ENCODE measurements at regions not wholly inside any gene's neighbourhood (a gene's known extent, or its start where the extent isn't known, plus 50 kb on each side); places are given as distances from the start of the nearest gene placed in this dataset.
A peak's percentile ranks its signal among the peaks of the same experiment; 100 is the strongest.

- DNase-seq (ENCODE audit: low spot score): no peak
These were observed 75.7 kb upstream of the F3 start for GRCh38 chr1:94617134-94617805.

GRCh38 chr1:94616506-94616905 is 74.9 kb upstream of the F3 start:
- DNase-seq (ENCODE audit: low spot score): no peak

- DNase-seq (ENCODE audit: low spot score): no peak
These were observed 73.4 kb upstream of the F3 start for GRCh38 chr1:94614996-94615395.

GRCh38 chr1:94614168-94614815 is 72.7 kb upstream of the F3 start:
- no peak for DNase-seq (ENCODE audit: low spot score)

GRCh38 chr1:94612525-94613204 is 71.1 kb upstream of the F3 start:
- no peak for DNase-seq (ENCODE audit: low spot score)

- no peak for DNase-seq (ENCODE audit: low spot score)
These were observed 70.3 kb upstream of the F3 start for GRCh38 chr1:94611681-94612475.

GRCh38 chr1:94609619-94610018 is 68.1 kb upstream of the F3 start:
- no peak for DNase-seq (ENCODE audit: low spot score)

GRCh38 chr1:94608852-94609530 is 67.4 kb upstream of the F3 start:
- no peak for DNase-seq (ENCODE audit: low spot score)

- no peak for DNase-seq (ENCODE audit: low spot score)
These were observed 66.7 kb upstream of the F3 start for GRCh38 chr1:94608142-94608851.

- DNase-seq (ENCODE audit: low spot score): no peak
These were observed 65.8 kb upstream of the F3 start for GRCh38 chr1:94607398-94607797.

- DNase-seq (ENCODE audit: low spot score): no peak
These were observed 64.9 kb upstream of the F3 start for GRCh38 chr1:94606471-94606870.

GRCh38 chr1:94603663-94604062 is 62.1 kb upstream of the F3 start:
- DNase-seq (ENCODE audit: low spot score): no peak

GRCh38 chr1:94602802-94603625 is 61.5 kb upstream of the F3 start:
- no peak for DNase-seq (ENCODE audit: low spot score)

GRCh38 chr1:94602316-94602715 is 60.8 kb upstream of the F3 start:
- DNase-seq (ENCODE audit: low spot score): no peak

- DNase-seq (ENCODE audit: low spot score): no peak
These were observed 59.0 kb upstream of the F3 start for GRCh38 chr1:94600556-94600955.

GRCh38 chr1:94599095-94599813 is 57.7 kb upstream of the F3 start:
- peak; percentile 42 for DNase-seq (ENCODE audit: low spot score)

- no peak for DNase-seq (ENCODE audit: low spot score)
These were observed 56.1 kb upstream of the F3 start for GRCh38 chr1:94597701-94598100.

GRCh38 chr1:94596260-94596659 is 54.7 kb upstream of the F3 start:
- DNase-seq (ENCODE audit: low spot score): no peak

- no peak for DNase-seq (ENCODE audit: low spot score)
These were observed 54.1 kb upstream of the F3 start for GRCh38 chr1:94595658-94596057.

- DNase-seq (ENCODE audit: low spot score): no peak
These were observed 52.1 kb upstream of the F3 start for GRCh38 chr1:94593611-94594010.

Data from globus pallidus (tissue), 1 donor.